ENCODE measurements at regions not wholly inside any gene's neighbourhood (a gene's known extent, or its start where the extent isn't known, plus 50 kb on each side); places are given as distances from the start of the nearest gene placed in this dataset.

- POLR2A ChIA-PET, result no interaction called here
- BruUV-seq (replicated peaks), result no TSS peak
- TF ChIP-seq POLR2A (IDR thresholded peaks at IDR 0.05; ENCODE audit: low read depth, low read length) (no peak), FOS (IDR thresholded peaks at IDR 0.05; ENCODE audit: borderline replicate concordance, insufficient read depth, low read length) (no peak), MAX (IDR thresholded peaks at IDR 0.05; ENCODE audit: insufficient read depth, insufficient read length) (no peak), EZH2 (IDR thresholded peaks at IDR 0.05; ENCODE audit: borderline replicate concordance, low read depth, low read length, severe bottlenecking) (no peak), POLR2AphosphoS5 (IDR thresholded peaks at IDR 0.05; ENCODE audit: insufficient read depth, low read depth, low read length) (no peak), GATA2 (IDR thresholded peaks at IDR 0.05; ENCODE audit: insufficient read depth, insufficient read length, low read depth, low read length) (no peak), MYC (IDR thresholded peaks at IDR 0.05; ENCODE audit: low read depth, low read length) (no peak), JUN (IDR thresholded peaks at IDR 0.05; ENCODE audit: borderline replicate concordance, insufficient read depth, insufficient read length, low read depth) (no peak), CTCF (IDR thresholded peaks at IDR 0.05; ENCODE audit: extremely low read depth in 1 of 2, insufficient read depth in 1 of 2, low read depth in 1 of 2, low read length in 2 of 2) (no peak)
- intact Hi-C loops (cut with micrococcal nuclease) (no loop called here), dilution Hi-C loops (cut with MboI; ENCODE audit: extremely low pct_ligation_motif_present, low sequenced_read_pairs) (no loop called here)
- no peaks in the 10 kb centered on the region for H3K36me3 ChIP-seq (ENCODE audit: control insufficient read depth in 2 of 2, extremely low read depth in 1 of 2, insufficient read depth in 2 of 2, low read length in 2 of 2)
- no peak overlapping the region for H2AFZ ChIP-seq (ENCODE audit: low read depth, low read length)
- FAIRE-seq, result no peak
- no peak overlapping the region for H3K9ac ChIP-seq (replicated peaks; ENCODE audit: extremely low read depth, insufficient read depth, low read length)
- DNase-seq (ENCODE audit: low read depth, low spot score), result no peak
- no peaks in the 10 kb centered on the region for H3K27me3 ChIP-seq (ENCODE audit: control insufficient read depth in 2 of 2, insufficient read depth in 2 of 2, low read length in 2 of 2)
- H3K79me2 ChIP-seq (ENCODE audit: control insufficient read depth, insufficient read depth, low read length), result no peaks in the 10 kb centered on the region
- no peaks in the 10 kb centered on the region for H3K9me3 ChIP-seq (replicated peaks; ENCODE audit: control insufficient read depth, insufficient read depth, low read length)
- H3K4me1 ChIP-seq (ENCODE audit: control insufficient read depth, extremely low read depth, insufficient read depth, low read length), result peaks cover 16% of the 10 kb centered on the region
- H3K27ac ChIP-seq (ENCODE audit: insufficient read depth, low read depth, low read length), result no peak overlapping the region
- H3K9me1 ChIP-seq (replicated peaks; ENCODE audit: control insufficient read depth, extremely low read depth, insufficient read depth, low read length), result no peaks in the 10 kb centered on the region
- H3K4me3 ChIP-seq (replicated peaks in 1 of 3; ENCODE audit: insufficient read depth in 1 of 3, low read depth in 1 of 3, low read length in 3 of 3), result no peak overlapping the region
- H3K4me2 ChIP-seq (ENCODE audit: insufficient read depth, low read length), result no peak overlapping the region
- CTCF ChIA-PET, result no interaction called here
- H4K20me1 ChIP-seq (replicated peaks; ENCODE audit: control insufficient read depth, extremely low read depth, insufficient read depth, low read length), result no peaks in the 10 kb centered on the region
Measured at GRCh38 chr9:106796771-106797170, 66.2 kb upstream of the ZNF462 start.
